ENCODE measurements at regions not wholly inside any gene's neighbourhood (a gene's known extent, or its start where the extent isn't known, plus 50 kb on each side); places are given as distances from the start of the nearest gene placed in this dataset.
"Not testable (repeated sequence)": the region's sequence is repeated elsewhere in the genome, so short reads cannot be mapped to it uniquely, and the experiment has no call there.

DNA sequence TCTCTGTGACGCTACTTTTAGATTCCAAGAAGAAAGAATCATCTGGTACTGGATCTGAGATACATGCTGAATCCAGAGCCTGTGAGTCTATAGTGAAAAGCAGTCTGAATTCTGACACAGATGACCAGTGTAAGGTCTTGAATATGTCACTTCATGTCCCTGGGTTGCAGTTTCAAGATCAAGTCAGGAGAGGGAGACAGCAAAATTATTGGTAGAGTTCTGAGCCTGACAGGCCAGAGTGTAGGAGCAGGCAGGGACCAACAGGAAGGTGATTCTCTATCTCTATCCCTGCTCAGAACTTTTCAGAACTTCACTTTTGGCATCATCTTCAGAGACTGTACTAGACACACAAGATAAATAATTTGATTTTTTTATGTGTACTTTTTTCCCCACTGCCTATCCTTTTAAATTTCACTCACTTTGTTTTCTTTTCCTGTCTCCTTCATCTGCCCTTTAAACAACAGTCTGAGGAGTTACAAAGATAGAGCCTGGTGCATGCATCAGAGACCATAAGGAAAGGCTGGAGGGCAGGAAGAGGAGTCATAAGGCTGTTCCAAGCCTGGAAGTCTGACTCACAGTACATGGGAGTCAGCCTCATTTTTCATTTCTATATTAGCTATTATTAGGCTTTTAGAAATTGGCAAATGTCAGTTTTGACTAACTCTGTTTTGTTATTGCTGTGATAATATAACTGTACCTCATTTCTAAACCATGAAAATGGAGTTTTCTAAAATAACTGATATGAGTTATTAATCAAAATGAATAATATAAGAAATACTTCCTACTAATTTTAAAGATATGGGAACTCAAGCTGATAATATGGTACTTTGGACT lies 120.2 kb upstream of the TMEM229A start:
- peak; percentile 67 for DNase-seq (ENCODE audit: low read depth)

DNA sequence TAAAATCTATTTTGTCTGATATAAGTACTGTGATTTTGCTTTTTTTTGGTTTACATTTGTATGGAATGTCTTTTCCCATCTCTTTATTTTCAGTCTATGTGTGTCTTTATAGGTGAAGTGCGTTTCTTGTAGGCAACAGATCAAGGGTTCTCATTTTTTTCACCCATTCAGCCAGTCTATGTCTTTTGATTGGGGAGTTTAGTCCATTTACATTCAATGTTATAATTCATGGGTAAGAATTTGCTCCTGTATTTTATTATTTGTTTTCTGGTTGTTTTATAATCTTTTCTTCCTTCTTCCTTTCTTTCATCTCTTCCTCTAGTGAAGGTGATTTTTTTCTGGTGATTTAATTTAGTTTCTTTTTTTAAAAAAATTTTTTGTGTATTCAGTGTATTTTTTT lies 104.8 kb upstream of the TMEM229A start:
- no peak for DNase-seq (ENCODE audit: low read depth)

DNA sequence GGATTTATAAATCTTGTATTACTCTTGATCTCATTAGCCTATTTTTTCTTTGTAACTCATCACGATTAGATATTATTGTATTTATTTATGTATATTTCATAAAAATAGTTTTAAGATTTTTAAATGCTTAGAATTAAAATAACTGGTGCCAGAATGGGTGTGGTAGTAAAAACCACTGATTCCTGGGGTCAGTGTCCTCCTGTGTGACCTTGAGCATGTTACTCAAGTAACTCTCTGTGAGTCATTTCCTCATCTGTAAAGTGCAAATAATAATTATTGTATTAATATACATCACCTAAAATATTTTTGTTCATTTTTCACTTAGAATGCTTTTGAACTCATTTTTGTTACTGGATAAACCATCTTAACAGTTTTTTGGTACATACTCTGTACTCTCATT lies 91.3 kb upstream of the TMEM229A start:
- DNase-seq (ENCODE audit: low read depth), result no peak

DNA sequence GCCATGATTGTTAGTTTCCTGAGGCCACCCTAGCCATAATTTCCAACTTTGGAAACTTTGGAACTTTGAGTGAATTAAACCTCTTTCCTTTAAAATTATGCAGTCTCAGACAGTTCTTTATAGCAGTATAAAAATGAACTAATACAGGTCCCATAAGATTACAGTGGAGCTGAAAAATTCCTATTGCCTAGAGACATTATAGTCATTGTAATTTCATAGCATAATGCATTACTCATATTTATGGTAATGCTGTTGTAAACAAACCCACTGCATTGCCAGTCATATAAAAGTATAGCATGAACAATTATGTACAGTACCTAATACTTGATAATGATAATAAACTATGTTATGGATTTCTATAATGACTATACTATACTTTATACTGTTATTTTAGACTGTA lies 88.0 kb upstream of the TMEM229A start:
- no peak for DNase-seq (ENCODE audit: low read depth)

DNA sequence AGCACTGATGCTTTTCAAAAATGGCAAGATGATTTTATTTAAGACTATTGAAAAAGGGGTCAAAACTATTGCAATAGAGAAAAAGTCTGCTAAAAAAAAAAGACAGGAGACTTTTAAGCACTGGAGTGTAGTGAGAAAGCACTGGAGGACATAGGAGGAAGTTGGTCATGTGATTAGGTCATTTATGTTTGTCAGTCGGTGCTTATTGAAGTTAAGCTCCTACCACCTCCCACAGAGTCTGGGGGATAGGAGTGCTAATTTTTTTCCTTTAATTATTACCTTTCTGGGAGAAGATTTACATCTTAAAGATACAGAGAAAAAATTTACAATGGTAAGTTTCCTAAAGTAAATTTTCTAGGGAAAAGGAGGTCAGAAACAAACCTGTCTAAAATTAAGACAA lies 80.2 kb upstream of the TMEM229A start:
- DNase-seq (ENCODE audit: low read depth), result no peak

DNA sequence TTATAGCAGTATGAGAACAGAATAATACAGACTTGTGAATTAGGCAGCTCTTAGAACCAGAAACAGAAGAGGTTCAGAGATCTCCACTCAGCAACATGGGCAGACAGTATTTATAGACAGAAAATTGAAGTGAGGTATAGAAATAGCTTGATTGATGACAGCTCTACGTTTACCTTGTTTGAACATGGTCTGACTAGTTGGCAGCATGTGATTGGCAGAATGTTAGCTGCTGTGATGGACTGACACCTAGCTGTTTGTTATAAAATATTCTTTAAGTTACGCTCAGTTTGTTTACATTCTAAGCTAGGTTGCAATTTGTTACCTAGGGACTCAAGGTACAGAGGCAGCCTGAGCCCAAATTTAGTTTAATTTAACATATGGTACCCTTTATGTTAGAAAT lies 73.7 kb upstream of the TMEM229A start:
- no peak for DNase-seq (ENCODE audit: low read depth)

DNA sequence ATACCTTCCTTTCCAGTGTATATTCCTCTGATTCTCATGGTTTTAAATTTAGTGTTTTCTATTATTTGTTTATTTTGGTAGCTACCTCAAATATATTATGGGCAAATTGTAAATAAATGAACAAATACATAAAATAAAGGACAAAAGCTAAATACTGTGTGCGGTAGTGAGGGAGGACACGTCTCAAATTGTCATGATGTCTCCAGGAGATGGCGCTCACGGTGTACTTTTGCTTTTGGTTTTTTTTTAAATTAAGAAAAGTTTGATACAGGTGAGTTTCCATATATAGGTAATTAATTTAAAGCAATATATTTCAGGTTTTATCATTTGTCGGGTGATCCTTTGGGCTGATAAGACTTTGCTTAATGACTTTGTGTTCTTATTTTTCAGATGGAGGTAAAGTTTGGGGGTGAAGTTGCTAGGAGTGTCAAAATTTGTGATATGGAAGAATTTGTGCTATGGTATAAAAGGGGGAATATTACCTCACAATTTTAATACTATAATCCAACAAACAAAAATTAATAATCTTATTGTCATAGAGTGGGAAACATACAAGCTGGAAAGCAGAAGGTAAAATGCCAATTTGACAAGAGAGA lies 68.4 kb upstream of the TMEM229A start:
- peak; percentile 34 for DNase-seq (ENCODE audit: low read depth)

DNA sequence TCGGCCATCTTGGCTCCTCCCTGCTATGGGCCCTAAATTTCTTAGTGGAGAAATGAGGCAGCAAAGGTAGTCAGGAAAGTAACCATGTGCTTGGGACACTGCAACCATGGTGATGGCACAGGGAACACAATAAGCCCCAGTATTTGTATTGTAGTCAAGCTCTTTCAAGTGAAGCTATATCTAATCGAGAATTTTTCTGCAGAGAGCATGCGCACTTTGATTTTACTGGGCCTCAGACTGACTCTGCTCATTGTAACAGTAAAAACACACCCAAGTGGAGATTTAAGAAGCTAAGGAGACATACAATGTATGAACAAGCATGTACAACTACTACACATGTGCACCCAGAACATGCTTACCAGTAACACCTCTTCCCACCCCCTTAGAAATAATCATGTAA lies 67.3 kb upstream of the TMEM229A start:
- DNase-seq (ENCODE audit: low read depth), result no peak

DNA sequence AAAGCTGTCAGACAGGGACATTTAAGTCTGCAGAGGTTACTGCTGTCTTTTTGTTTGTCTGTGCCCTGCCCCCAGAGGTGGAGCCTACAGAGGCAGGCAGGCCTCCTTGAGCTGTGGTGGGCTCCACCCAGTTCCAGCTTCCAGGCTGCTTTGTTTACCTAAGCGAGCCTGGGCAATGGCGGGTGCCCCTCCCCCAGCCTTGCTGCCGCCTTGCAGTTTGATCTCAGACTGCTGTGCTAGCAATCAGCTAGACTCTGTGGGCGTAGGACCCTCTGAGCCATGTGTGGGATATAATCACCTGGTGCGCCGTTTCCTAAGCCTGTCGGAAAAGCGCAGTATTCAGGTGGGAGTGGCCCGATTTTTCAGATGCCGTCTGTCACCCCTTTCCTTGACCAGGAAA lies 66.7 kb upstream of the TMEM229A start:
- not testable (repeated sequence) for DNase-seq (ENCODE audit: low read depth)

DNA sequence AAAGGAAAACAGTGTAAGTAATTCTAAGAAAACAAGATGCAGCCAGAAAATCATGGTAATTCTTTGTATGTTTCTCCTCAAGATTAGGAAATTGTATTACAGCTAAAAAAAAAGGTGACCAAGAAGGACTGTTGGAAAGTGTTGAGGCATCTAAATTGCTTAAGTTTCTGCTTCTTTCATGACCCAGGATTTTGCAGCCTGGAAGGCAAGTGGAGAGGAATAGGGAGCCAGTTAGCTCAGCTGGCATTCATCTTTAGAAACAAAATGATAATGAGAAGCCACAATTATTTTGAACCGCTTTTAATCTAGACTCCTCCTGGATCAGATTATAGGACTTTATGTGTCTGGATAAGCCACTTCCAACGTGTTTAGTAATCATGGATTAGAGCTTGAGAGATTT lies 56.8 kb upstream of the TMEM229A start:
- DNase-seq (ENCODE audit: low read depth), result no peak

DNA sequence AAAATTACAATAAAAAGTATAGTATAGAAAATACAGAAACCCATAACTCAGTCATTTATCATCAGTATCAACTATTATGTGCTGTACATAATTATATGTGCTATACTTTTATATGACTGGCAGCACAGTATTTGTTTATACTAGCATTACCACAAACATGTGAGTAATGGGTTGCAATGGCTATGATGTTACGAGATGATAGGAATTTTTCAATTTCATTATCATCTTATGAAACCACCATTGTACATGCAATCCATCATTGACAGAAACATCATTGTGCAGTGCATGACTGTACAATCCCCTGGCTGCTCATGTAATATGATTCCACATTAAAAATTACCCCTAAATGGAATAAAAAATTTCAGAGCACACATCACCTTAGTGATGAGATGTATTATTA lies 55.7 kb upstream of the TMEM229A start:
- DNase-seq (ENCODE audit: low read depth), result peak; percentile 7

DNA sequence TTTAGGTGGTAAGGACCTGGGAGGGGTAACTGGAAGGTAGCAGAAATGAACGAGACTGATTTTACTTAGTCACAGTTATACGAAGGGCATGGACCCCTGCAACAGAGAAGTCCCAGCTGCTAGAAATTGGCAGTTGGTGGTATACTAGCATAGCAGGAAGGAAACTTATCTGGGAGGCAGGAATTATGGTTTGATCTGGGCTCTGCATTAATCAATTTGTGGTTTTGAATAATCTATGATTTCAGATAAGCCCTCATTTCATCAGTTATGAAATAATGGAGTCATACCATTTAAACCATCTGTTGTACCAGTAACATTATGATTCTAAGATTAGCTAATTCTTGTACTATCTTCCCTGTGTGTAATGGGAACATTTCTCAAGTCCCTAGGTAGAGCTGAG lies 54.0 kb upstream of the TMEM229A start:
- no peak for DNase-seq (ENCODE audit: low read depth)

DNA sequence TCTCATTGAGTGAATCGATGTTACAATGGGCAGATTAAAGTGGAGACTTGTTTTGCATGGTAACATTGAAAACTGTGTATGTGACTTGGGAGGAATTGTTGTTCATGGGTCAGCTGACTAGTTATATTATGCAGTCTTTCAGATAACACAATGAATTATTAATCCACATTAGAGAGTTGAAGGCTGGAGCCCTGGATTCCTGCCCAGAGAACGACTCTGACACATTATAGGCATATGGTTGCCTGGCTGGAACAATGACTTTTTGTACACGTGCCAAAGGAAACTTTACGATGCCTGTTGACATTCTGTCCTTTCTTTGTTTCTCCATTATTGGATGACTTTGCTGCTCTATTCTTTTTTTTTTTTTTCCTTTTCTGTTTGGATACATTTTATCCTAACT lies 52.3 kb upstream of the TMEM229A start:
- DNase-seq (ENCODE audit: low read depth), result no peak

DNA sequence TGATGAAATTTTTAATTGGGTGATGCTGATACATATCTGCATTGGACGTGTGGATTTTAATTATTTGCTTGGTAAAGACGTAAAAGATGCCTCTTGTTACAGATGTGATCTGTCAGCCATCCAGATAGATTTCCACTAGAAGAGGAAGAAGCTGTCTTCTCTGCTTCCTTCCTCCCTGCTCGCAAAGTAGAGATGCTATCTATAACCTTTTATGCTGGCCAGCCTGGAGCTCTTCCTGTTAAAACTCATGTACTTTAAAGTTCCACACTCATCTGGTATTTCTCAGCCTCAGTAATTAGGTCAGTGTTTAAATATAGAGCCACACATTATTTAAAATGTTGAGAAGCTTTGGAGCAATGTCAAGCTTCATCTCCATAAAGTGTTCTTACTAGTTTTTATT lies 51.2 kb upstream of the TMEM229A start:
- DNase-seq (ENCODE audit: low read depth), result no peak

Measured in ELR (cell line).